NCI-H2227 treated with DMSO at 0.1 percent for 48 hours (cell line): ENCODE measurements at regions not wholly inside any gene's neighbourhood (a gene's known extent, or its start where the extent isn't known, plus 50 kb on each side); places are given as distances from the start of the nearest gene placed in this dataset.

ENCODE experiments used
- DNase-seq: peaks from one replicate; lab custom pipeline; 2025; lab: John Stamatoyannopoulos, UW

GRCh38 chr2:147711031-147711430 lies 133.8 kb upstream of the ACVR2A start:
- DNase-seq, result no peak

- DNase-seq, result no peak
Observed at GRCh38 chr2:147709655-147710054, 135.2 kb upstream of the ACVR2A start.

- DNase-seq, result no peak
Observed at GRCh38 chr2:147703171-147703570, 141.7 kb upstream of the ACVR2A start.

- DNase-seq, result no peak
Observed at GRCh38 chr2:147698166-147698565, 146.7 kb upstream of the ACVR2A start.

GRCh38 chr2:147696426-147696825 lies 148.4 kb upstream of the ACVR2A start:
- no peak for DNase-seq

GRCh38 chr2:147689220-147689909 lies 155.5 kb upstream of the ACVR2A start:
- no peak for DNase-seq

- no peak for DNase-seq
Observed at GRCh38 chr2:147688242-147688641, 156.6 kb upstream of the ACVR2A start.

- no peak for DNase-seq
Observed at GRCh38 chr2:147686365-147686764, 158.5 kb upstream of the ACVR2A start.

- no peak for DNase-seq
Observed at GRCh38 chr2:147684903-147685302, 159.9 kb upstream of the ACVR2A start.

GRCh38 chr2:147683380-147683779 lies 161.4 kb upstream of the ACVR2A start:
- no peak for DNase-seq

GRCh38 chr2:147681093-147681492 lies 163.7 kb upstream of the ACVR2A start:
- no peak for DNase-seq

GRCh38 chr2:147679955-147680531 lies 164.8 kb upstream of the ACVR2A start:
- DNase-seq, result peak; percentile 20

GRCh38 chr2:147679191-147679954 lies 165.5 kb upstream of the ACVR2A start:
- DNase-seq, result no peak

GRCh38 chr2:147665105-147665504 lies 179.7 kb upstream of the ACVR2A start:
- DNase-seq, result no peak

- DNase-seq, result no peak
Observed at GRCh38 chr2:147663962-147664361, 180.9 kb upstream of the ACVR2A start.

- DNase-seq, result no peak
Observed at GRCh38 chr2:147663153-147663961, 181.5 kb upstream of the ACVR2A start.

- no peak for DNase-seq
Observed at GRCh38 chr2:147662221-147662620, 182.6 kb upstream of the ACVR2A start.

- DNase-seq, result no peak
Observed at GRCh38 chr2:147660680-147661079, 184.1 kb upstream of the ACVR2A start.

GRCh38 chr2:147659051-147659450 lies 185.8 kb upstream of the ACVR2A start:
- no peak for DNase-seq

- no peak for DNase-seq
Observed at GRCh38 chr2:147657086-147658000, 187.5 kb upstream of the ACVR2A start.

GRCh38 chr2:147649998-147650397 lies 194.8 kb upstream of the ACVR2A start:
- no peak for DNase-seq
